ENCODE measurements at regions not wholly inside any gene's neighbourhood (a gene's known extent, or its start where the extent isn't known, plus 50 kb on each side); places are given as distances from the start of the nearest gene placed in this dataset.

DNA sequence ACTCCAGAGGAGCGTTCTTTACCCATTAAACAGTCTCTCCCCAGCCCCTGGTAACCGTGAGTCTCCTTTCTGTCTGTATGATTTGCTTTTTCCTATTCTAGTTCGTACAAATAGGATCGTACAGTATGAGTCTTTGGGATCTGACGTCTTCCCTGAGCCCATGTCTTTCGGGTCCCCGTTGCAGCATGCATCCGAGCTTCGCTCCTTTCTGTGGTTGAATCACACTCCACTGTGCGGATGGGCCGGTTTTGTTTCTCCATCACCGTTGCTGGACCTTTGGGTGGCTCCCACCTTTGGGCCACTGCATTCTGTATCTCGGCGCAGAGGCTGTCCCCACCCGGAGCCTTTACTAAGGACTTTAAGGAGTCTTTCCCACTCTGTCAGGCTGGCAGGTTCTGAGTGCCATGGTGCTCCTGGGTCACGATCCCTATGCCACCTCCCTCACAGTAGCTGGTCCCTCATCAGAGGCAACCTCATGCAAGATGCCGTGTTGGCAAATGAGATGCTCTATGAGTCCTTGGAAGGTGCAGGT, 145.7 kb upstream of the COL5A1 start:
- no peak for DNase-seq (ENCODE audit: low spot score)
- TF ChIP-seq, protein P1, sequence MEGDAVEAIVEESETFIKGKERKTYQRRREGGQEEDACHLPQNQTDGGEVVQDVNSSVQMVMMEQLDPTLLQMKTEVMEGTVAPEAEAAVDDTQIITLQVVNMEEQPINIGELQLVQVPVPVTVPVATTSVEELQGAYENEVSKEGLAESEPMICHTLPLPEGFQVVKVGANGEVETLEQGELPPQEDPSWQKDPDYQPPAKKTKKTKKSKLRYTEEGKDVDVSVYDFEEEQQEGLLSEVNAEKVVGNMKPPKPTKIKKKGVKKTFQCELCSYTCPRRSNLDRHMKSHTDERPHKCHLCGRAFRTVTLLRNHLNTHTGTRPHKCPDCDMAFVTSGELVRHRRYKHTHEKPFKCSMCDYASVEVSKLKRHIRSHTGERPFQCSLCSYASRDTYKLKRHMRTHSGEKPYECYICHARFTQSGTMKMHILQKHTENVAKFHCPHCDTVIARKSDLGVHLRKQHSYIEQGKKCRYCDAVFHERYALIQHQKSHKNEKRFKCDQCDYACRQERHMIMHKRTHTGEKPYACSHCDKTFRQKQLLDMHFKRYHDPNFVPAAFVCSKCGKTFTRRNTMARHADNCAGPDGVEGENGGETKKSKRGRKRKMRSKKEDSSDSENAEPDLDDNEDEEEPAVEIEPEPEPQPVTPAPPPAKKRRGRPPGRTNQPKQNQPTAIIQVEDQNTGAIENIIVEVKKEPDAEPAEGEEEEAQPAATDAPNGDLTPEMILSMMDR (conservative IDR thresholded peaks at IDR 0.05; ENCODE audit: low read depth) = no peak
- H3K27ac ChIP-seq = no peak overlapping the region
- ChIA-PET POLR2A (ENCODE audit: low non-redundant PET) (no interaction called here), CTCF (no interaction called here)

DNA sequence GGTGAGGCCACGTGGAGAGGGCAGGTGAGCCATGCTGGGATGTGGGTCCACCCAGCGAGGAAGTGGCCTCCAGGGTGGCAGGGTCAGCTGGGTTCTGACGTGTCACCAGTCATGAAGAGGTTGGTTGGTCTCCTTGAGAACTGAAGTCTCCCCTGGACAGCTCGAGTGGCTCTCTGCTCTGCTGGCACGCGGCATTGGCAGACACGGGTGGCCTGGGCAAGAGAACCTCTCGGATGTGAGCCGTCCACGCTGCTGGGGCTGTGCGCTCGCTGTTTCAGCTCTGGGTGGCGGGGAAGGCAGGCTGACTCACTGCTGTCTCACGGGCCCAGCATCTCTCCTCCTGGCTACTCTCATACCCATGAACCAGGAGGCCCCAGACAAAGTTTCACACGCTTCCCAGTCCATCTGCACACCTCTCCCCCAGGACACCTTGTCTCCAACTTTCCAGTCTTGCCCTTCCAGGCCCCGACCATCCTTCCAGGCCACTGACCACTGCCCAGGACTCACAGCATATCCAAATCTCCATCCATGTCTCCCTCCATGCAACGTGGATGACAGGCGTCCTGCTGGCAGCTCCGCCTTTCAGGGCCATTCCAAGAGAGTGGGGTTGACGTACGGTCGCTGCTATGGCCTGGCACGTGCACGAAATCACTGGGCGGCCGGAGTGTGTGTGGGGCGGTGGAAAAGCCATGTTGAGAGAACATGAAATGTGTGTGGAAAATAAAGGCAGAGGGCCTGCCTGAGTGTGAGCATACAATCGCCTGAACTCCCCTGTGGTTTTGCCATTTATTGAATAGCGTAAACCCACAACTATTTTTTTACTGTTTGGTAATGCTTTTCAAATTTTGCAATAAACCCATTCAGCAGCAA, 145.0 kb upstream of the COL5A1 start:
- ChIA-PET POLR2A (ENCODE audit: low non-redundant PET) (no interaction called here), CTCF (no interaction called here)
- no peak for DNase-seq (ENCODE audit: low spot score)
- no peak overlapping the region for H3K27ac ChIP-seq
- TF ChIP-seq, protein P1 (conservative IDR thresholded peaks at IDR 0.05; ENCODE audit: low read depth) = no peak

DNA sequence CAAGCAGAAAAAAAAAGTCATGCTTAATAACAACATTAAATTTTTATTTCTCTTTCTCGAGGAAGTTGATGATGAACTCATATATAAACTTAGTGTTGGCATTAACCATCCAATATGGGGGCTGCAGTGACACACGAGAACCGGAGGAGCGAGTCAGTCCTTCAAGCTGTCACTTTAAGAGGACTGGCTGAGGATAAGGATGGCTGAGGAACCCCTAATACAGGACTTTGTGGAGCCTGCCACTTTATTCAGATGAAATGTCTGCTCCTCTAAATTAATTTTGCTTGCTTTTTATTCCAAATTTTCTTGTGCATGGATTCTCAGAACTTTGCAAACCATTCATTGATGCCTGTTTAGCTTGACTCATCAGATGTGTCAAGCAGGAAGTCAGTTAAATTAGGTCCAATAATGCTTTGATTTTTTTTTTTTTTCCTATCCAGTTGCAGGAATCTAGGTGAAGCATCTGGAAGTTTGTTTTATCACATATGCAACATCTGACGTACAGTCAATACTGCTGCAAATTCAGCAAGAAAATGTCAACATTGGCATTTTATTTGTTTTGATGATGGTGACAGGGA, 144.2 kb upstream of the COL5A1 start:
- no peak overlapping the region for H3K27ac ChIP-seq
- POLR2A ChIA-PET (ENCODE audit: low non-redundant PET) = no interaction called here
- DNase-seq (ENCODE audit: low spot score) = no peak
- CTCF ChIA-PET = no interaction called here
- TF ChIP-seq, protein P1 (conservative IDR thresholded peaks at IDR 0.05; ENCODE audit: low read depth) = no peak

DNA sequence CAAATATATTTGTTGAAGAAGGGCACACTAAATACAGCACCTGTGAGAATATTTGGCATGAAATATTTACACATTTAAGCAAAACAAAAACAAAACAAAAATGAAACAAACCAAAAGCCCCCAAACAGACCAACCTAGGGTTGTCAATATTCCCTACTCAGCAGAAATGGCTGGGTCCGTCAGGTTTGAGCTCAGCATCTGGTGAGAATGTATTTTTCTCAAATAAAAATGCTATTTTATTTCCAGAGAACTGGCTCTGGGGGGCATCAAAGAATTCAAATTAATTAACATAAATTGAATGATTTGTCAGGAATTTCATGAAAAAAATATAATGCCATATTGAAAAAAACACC, 142.8 kb upstream of the COL5A1 start:
- no peak for DNase-seq (ENCODE audit: low spot score)
- CTCF ChIA-PET = interaction anchor here (0.6 kb wide), 1 partner anchor 55 kb away, joined by 4 read pairs; no protein-coding TSS in a partner anchor
- H3K27ac ChIP-seq = no peak overlapping the region
- POLR2A ChIA-PET (ENCODE audit: low non-redundant PET) = no interaction called here
- TF ChIP-seq, protein P1 (conservative IDR thresholded peaks at IDR 0.05; ENCODE audit: low read depth) = no peak

DNA sequence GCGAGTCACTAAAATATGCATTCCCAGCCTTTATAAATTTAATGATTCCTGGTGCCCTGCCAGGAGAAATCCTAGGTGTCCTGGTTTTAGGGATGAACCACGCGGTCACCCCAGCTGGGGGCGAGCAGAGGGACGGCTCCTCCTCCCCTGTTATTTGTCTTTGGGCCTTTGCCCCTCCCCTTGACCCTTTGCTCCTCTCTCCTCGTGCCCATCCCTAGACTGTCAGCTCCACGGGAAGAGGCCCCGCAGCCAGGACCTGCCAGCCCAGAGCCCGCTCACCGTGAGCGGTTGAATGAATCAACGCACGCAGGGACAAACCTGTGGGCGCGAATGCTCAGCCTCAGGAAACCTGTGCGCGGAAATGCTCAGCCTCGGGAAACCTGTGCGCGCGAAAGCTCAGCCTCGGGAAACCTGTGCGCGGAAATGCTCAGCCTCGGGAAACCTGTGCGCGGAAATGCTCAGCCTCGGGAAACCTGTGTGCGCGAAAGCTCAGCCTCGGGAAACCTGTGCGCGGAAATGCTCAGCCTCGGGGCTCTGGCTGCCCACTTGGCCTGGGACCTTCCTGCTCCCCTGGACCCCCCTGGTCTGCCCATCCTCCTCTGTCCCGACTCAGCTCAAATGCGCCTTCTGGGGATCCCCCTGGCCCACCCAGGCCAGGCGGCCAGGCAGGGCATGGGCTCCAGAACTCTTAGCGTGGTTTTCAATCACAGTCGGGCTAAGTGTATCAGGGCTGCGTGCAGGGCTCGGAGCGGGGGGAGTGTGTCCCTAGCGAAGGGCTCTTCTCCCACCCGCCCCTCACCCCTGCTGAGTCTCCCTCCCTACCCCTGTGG, 140.5 kb upstream of the COL5A1 start:
- DNase-seq (ENCODE audit: low spot score) = no peak
- no peak overlapping the region for H3K27ac ChIP-seq
- ChIA-PET POLR2A (ENCODE audit: low non-redundant PET) (interaction anchor here (0.7 kb wide), 1 partner anchor 9 kb away, joined by 4 read pairs; no protein-coding TSS in a partner anchor), CTCF (interaction anchor here (0.5 to 1.1 kb wide), 6 partner anchors 12 to 1600 kb away, joined by 3 to 4 read pairs (median 3); no protein-coding TSS in a partner anchor)
- TF ChIP-seq, protein P1 (conservative IDR thresholded peaks at IDR 0.05; ENCODE audit: low read depth) = no peak

DNA sequence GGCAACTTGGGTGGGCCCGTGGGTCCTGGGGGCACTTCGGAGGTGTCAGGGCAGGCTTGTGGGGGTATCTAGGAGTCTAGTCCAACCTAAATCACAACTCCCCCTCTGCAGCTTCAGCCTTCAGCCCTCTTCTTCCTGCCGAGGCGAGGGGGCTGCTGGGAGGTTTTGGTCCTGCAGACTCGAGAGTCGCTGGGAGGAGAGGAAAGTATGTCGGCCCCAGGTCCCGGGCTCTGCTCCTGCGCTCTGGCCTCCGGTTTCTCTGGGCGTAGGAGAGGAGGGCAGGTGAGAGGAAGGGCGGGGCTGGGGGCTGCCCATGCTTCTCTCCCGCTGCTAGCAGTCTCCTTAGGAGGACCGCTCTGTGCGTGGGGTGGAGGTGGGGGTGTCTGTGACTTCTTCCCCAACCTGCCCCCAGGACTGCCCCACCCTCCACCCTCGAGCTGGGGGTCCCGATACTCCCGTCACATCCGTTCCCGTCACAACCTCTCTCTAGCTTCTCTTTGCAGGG, 139.8 kb upstream of the COL5A1 start:
- ChIA-PET CTCF (interaction anchor here (0.7 to 1.1 kb wide), 3 partner anchors 13 to 460 kb away, joined by 3 read pairs; no protein-coding TSS in a partner anchor), POLR2A (ENCODE audit: low non-redundant PET) (no interaction called here)
- TF ChIP-seq, protein P1 (conservative IDR thresholded peaks at IDR 0.05; ENCODE audit: low read depth) = no peak
- no peak overlapping the region for H3K27ac ChIP-seq
- no peak for DNase-seq (ENCODE audit: low spot score)
